NCI-H1694 treated with DMSO at 0.1 percent for 48 hours (cell line): ENCODE measurements at regions not wholly inside any gene's neighbourhood (a gene's known extent, or its start where the extent isn't known, plus 50 kb on each side); places are given as distances from the start of the nearest gene placed in this dataset.
A peak's percentile ranks its signal among the peaks of the same experiment; 100 is the strongest.
"Not testable (repeated sequence)": the region's sequence is repeated elsewhere in the genome, so short reads cannot be mapped to it uniquely, and the experiment has no call there.

ENCODE experiments used
- DNase-seq: peaks from one replicate; lab custom pipeline; 2025; lab: John Stamatoyannopoulos, UW

- DNase-seq, result no peak
Measured at GRCh38 chr9:15033316-15033715, 123.1 kb upstream of the FREM1 start.

- DNase-seq, result no peak
Measured at GRCh38 chr9:15032860-15033259, 122.6 kb upstream of the FREM1 start.

- no peak for DNase-seq
Measured at GRCh38 chr9:15021146-15021545, 110.9 kb upstream of the FREM1 start.

GRCh38 chr9:15018096-15018637 is 107.9 kb upstream of the FREM1 start:
- no peak for DNase-seq

- DNase-seq, result no peak
Measured at GRCh38 chr9:15010581-15010980, 100.4 kb upstream of the FREM1 start.

GRCh38 chr9:15007698-15008097 is 97.5 kb upstream of the FREM1 start:
- DNase-seq, result no peak

GRCh38 chr9:14994738-14995137 is 84.5 kb upstream of the FREM1 start:
- DNase-seq, result no peak

GRCh38 chr9:14993901-14994554 is 83.8 kb upstream of the FREM1 start:
- no peak for DNase-seq

GRCh38 chr9:14993061-14993800 is 83.0 kb upstream of the FREM1 start:
- DNase-seq, result peak; percentile 87

- peak; percentile 25 for DNase-seq
Measured at GRCh38 chr9:14992516-14992915, 82.3 kb upstream of the FREM1 start.

GRCh38 chr9:14992081-14992480 is 81.9 kb upstream of the FREM1 start:
- DNase-seq, result peak; percentile 5

- not testable (repeated sequence) for DNase-seq
Measured at GRCh38 chr9:14990647-14991046, 80.4 kb upstream of the FREM1 start.

GRCh38 chr9:14989811-14990210 is 79.6 kb upstream of the FREM1 start:
- no peak for DNase-seq

GRCh38 chr9:14989336-14989735 is 79.1 kb upstream of the FREM1 start:
- not testable (repeated sequence) for DNase-seq

GRCh38 chr9:14987858-14988257 is 77.6 kb upstream of the FREM1 start:
- no peak for DNase-seq

- DNase-seq, result no peak
Measured at GRCh38 chr9:14985419-14985818, 75.2 kb upstream of the FREM1 start.

GRCh38 chr9:14983599-14983998 is 73.4 kb upstream of the FREM1 start:
- no peak for DNase-seq

- no peak for DNase-seq
Measured at GRCh38 chr9:14981291-14981950, 71.2 kb upstream of the FREM1 start.

GRCh38 chr9:14978022-14979000 is 68.1 kb upstream of the FREM1 start:
- DNase-seq, result no peak

- DNase-seq, result no peak
Measured at GRCh38 chr9:14967450-14968321, 57.5 kb upstream of the FREM1 start.
